SIG-M5 treated with dmso at 0.1 percent for 504 hours (cell line): ENCODE measurements at regions not wholly inside any gene's neighbourhood (a gene's known extent, or its start where the extent isn't known, plus 50 kb on each side); places are given as distances from the start of the nearest gene placed in this dataset.
"Not testable (repeated sequence)": the region's sequence is repeated elsewhere in the genome, so short reads cannot be mapped to it uniquely, and the experiment has no call there.

Experiments
- DNase-seq: peaks from one replicate; lab custom pipeline; 2025; ENCODE audit not compliant: unreplicated experiment; lab: John Stamatoyannopoulos, UW

- DNase-seq = not testable (repeated sequence)
These were observed 50.6 kb upstream of the GRHL3 start for GRCh38 chr1:24268555-24268954.

GRCh38 chr1:24266998-24267397, 52.2 kb upstream of the GRHL3 start:
- DNase-seq = no peak

GRCh38 chr1:24266398-24266941, 52.7 kb upstream of the GRHL3 start:
- no peak for DNase-seq

- no peak for DNase-seq
These were observed 55.4 kb upstream of the GRHL3 start for GRCh38 chr1:24263746-24264145.

- no peak for DNase-seq
These were observed 55.9 kb upstream of the GRHL3 start for GRCh38 chr1:24263211-24263610.

- DNase-seq = no peak
These were observed 57.2 kb upstream of the GRHL3 start for GRCh38 chr1:24261977-24262376.

- DNase-seq = no peak
These were observed 60.3 kb upstream of the GRHL3 start for GRCh38 chr1:24258735-24259424.

- no peak for DNase-seq
These were observed 61.8 kb upstream of the GRHL3 start for GRCh38 chr1:24257373-24257772.

- DNase-seq = no peak
These were observed 62.5 kb upstream of the GRHL3 start for GRCh38 chr1:24256687-24257086.

GRCh38 chr1:24255226-24255625, 63.9 kb upstream of the GRHL3 start:
- DNase-seq = peak; percentile 48

GRCh38 chr1:24254783-24255182, 64.4 kb upstream of the GRHL3 start:
- no peak for DNase-seq

- DNase-seq = no peak
These were observed 65.6 kb upstream of the GRHL3 start for GRCh38 chr1:24253571-24253970.

- DNase-seq = no peak
These were observed 65.2 kb upstream of the IFNLR1 start for GRCh38 chr1:24252185-24252780.

GRCh38 chr1:24251501-24251900, 64.4 kb upstream of the IFNLR1 start:
- no peak for DNase-seq

GRCh38 chr1:24250791-24251190, 63.7 kb upstream of the IFNLR1 start:
- DNase-seq = no peak

GRCh38 chr1:24250224-24250623, 63.1 kb upstream of the IFNLR1 start:
- DNase-seq = no peak

- peak; percentile 55 for DNase-seq
These were observed 61.8 kb upstream of the IFNLR1 start for GRCh38 chr1:24248859-24249258.

- not testable (repeated sequence) for DNase-seq
These were observed 60.2 kb upstream of the IFNLR1 start for GRCh38 chr1:24247337-24247736.

GRCh38 chr1:24244519-24245268, 57.6 kb upstream of the IFNLR1 start:
- DNase-seq = no peak

GRCh38 chr1:24237750-24238395, 50.8 kb upstream of the IFNLR1 start:
- no peak for DNase-seq

GRCh38 chr1:24236789-24237371, 49.8 kb upstream of the IFNLR1 start:
- DNase-seq = no peak
